Natural killer cell (primary cell): ENCODE measurements at regions not wholly inside any gene's neighbourhood (a gene's known extent, or its start where the extent isn't known, plus 50 kb on each side); places are given as distances from the start of the nearest gene placed in this dataset.
"Not testable (repeated sequence)": the region's sequence is repeated elsewhere in the genome, so short reads cannot be mapped to it uniquely, and the experiment has no call there.

ENCODE experiments used
- ATAC-seq, 3 donors: fragments of 150-1000 bp in 2 of 3; fragments of 200-7000 bp in 1 of 3; cut with Tn5 transposase; 1 replicate in 1 of 3; 2 replicates in 2 of 3; pipeline ENCODE4 v1.10.0; 2021; ENCODE audit warnings: mild to moderate bottlenecking in 2 of 3, moderate library complexity in 2 of 3
- DNase-seq, 2 donors: peaks; one replicate each; pipeline versions ENCODE4 v3.0.0 to v3.0.0-alpha.2; 2013 to 2021; ENCODE audit warnings: mixed read lengths in 1 of 2
- H3K27ac ChIP-seq: one replicate; pipeline ENCODE4 v1.5.1; 2013; ENCODE audit warnings: mild to moderate bottlenecking, low read length
- H3K27me3 ChIP-seq: one replicate; pipeline ENCODE4 v1.6.1; 2013; ENCODE audit warnings: low read length; ENCODE audit not compliant: control insufficient read depth, insufficient read depth
- H3K36me3 ChIP-seq: one replicate; pipeline ENCODE4 v1.6.1; 2013; ENCODE audit warnings: low read length; ENCODE audit not compliant: control insufficient read depth, insufficient read depth
- H3K4me1 ChIP-seq: one replicate; pipeline ENCODE4 v1.6.1; 2013; ENCODE audit warnings: low read length; ENCODE audit not compliant: control insufficient read depth, insufficient read depth
- H3K4me3 ChIP-seq: one replicate; pipeline ENCODE4 v1.5.1; 2013; ENCODE audit warnings: low read length
- H3K9me3 ChIP-seq: one replicate; pipeline ENCODE4 v1.6.1; 2013; ENCODE audit warnings: low read length; ENCODE audit not compliant: control insufficient read depth, insufficient read depth
- H3K27ac Mint-ChIP-seq, 2 donors: one replicate each; pipeline ENCODE4 v1.8.0; 2022; ENCODE audit warnings: mild to moderate bottlenecking in 2 of 2, mixed read lengths in 2 of 2, moderate library complexity in 1 of 2
- H3K27me3 Mint-ChIP-seq, 2 donors: one replicate each; pipeline ENCODE4 v1.8.0; 2022; ENCODE audit warnings: low read depth in 2 of 2, mixed read lengths in 2 of 2
- H3K36me3 Mint-ChIP-seq: one replicate; pipeline ENCODE4 v1.8.0; 2022; ENCODE audit warnings: mixed read lengths
- H3K4me1 Mint-ChIP-seq, 2 donors: one replicate each; pipeline ENCODE4 v1.8.0; 2022; ENCODE audit warnings: mixed read lengths in 2 of 2
- H3K4me3 Mint-ChIP-seq: one replicate; pipeline ENCODE4 v1.8.0; 2022; ENCODE audit warnings: mild to moderate bottlenecking, moderate library complexity, mixed read lengths
- H3K9me3 Mint-ChIP-seq, 2 donors: one replicate each; pipeline ENCODE4 v1.8.0; 2022; ENCODE audit warnings: mixed read lengths in 2 of 2
- WGBS: methylation state at CpG from one replicate; pipeline ENCODE4 v1.1.7; 2013; ENCODE audit warnings: missing lambda C conversion rate; ENCODE audit not compliant: insufficient coverage; 5-methylcytosine and 5-hydroxymethylcytosine counted together
- intact Hi-C: fragments of 100-400 bp; cut with micrococcal nuclease; formaldehyde crosslinking; loops from one replicate; pipeline ENCODE4 v1.14.2; 2022
- TF ChIP-seq, protein P1 (sequence below): fragments of 200-600 bp; IDR thresholded peaks from one replicate; pipeline ENCODE4 v1.8.0; 2022; ENCODE audit warnings: antibody characterized with exemption

DNA sequence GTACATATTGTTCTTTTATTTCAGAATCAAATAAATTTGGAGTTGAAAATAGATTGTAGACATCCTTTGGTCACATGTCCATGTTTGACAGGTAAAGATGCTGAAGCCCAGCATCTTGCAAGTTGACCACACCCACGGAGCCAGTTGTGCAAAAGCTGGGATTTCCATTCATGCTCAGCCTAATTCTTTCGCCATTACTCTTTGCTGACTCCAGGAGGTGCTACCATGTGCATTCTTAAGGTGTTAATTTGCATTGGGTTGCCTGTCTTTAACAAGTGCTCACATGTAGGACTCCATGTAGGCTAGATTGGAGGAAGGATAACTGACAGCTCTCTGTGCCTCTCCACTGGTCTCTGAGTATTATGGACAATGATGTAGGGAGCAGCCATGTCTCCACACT, 660.7 kb downstream of the LMO4 start:
- Histone ChIP-seq H3K4me1 (no peaks in the 10 kb centered on the region), H3K27ac (no peak overlapping the region), H3K27me3 (no peaks in the 10 kb centered on the region), H3K9me3 (no peaks in the 10 kb centered on the region), H3K36me3 (no peaks in the 10 kb centered on the region), H3K4me3 (no peak overlapping the region)
- TF ChIP-seq, protein P1, sequence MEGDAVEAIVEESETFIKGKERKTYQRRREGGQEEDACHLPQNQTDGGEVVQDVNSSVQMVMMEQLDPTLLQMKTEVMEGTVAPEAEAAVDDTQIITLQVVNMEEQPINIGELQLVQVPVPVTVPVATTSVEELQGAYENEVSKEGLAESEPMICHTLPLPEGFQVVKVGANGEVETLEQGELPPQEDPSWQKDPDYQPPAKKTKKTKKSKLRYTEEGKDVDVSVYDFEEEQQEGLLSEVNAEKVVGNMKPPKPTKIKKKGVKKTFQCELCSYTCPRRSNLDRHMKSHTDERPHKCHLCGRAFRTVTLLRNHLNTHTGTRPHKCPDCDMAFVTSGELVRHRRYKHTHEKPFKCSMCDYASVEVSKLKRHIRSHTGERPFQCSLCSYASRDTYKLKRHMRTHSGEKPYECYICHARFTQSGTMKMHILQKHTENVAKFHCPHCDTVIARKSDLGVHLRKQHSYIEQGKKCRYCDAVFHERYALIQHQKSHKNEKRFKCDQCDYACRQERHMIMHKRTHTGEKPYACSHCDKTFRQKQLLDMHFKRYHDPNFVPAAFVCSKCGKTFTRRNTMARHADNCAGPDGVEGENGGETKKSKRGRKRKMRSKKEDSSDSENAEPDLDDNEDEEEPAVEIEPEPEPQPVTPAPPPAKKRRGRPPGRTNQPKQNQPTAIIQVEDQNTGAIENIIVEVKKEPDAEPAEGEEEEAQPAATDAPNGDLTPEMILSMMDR = no peak
- no peak for ATAC-seq
- Mint-ChIP-seq H3K27ac (no peak overlapping the region), H3K9me3 (peaks cover 0 to 2% of the 10 kb centered on the region in 2 donors), H3K27me3 (peaks cover 0 to 9% of the 10 kb centered on the region in 2 donors), H3K36me3 (no peaks in the 10 kb centered on the region), H3K4me3 (no peak overlapping the region), H3K4me1 (no peaks in the 10 kb centered on the region)
- DNase-seq = no peak
- whole genome bisulfite sequencing = 81% methylated on average over 2 of the region's 2 CpGs
- intact Hi-C loops = no loop called here

DNA sequence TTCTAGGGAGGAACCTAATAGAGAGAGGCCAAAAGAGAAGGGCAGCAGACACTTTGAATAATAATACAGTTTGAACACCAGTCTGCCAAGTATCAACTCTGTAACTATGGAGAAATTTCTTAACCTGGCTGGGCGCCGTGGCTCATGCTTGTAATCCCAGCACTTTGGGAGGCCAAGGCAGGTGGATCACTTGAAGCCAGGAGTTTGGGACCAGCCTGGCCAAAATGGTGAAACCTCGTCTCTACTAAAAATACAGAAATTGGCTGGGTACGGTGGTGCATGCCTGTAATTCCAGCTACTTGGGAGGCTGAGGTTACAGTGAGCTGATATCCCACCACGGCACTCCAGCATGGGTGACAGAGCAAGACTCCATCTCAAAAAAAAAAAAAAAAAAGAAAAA, 663.9 kb downstream of the LMO4 start:
- H3K27me3 ChIP-seq, H3K36me3 Mint-ChIP-seq, H3K4me3 ChIP-seq, H3K4me1 Mint-ChIP-seq, H3K9me3 ChIP-seq, intact Hi-C loops, ATAC-seq, H3K4me3 Mint-ChIP-seq, H3K27ac ChIP-seq, DNase-seq, H3K27me3 Mint-ChIP-seq, H3K4me1 ChIP-seq, H3K27ac Mint-ChIP-seq, H3K9me3 Mint-ChIP-seq, H3K36me3 ChIP-seq: not testable (repeated sequence)
- 95% methylated on average over 5 of the region's 5 CpGs for WGBS

DNA sequence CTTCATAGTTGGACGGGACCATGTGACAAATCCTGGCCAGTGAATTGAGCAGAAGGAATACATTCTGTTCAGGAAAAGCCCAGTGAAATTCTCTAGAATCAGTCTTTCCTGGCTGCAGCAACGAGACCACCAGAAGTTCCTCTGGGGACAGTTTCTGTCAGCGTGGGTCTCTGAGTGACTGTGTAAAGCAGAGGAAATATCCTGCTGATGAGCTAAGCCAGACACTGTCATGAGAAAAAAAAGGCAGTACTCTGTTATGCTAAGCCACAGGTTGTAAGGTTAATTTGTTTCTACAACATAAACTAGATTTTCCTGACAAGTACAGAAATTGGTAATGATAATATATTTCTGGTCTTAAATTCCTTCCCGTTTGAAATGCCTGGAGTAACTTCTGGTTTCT, 664.4 kb downstream of the LMO4 start:
- TF ChIP-seq, protein P1 = no peak
- Histone ChIP-seq H3K9me3 (no peaks in the 10 kb centered on the region), H3K4me1 (no peaks in the 10 kb centered on the region), H3K27ac (no peak overlapping the region), H3K4me3 (no peak overlapping the region), H3K27me3 (no peaks in the 10 kb centered on the region), H3K36me3 (no peaks in the 10 kb centered on the region)
- ATAC-seq = no peak
- Mint-ChIP-seq H3K4me1 (no peaks in the 10 kb centered on the region), H3K4me3 (no peak overlapping the region), H3K27me3 (peaks cover 0 to 9% of the 10 kb centered on the region in 2 donors), H3K9me3 (peaks cover 0 to 4% of the 10 kb centered on the region in 2 donors), H3K36me3 (no peaks in the 10 kb centered on the region), H3K27ac (no peak overlapping the region)
- intact Hi-C loops = no loop called here
- 83% methylated on average over 3 of the region's 4 CpGs for WGBS
- no peak for DNase-seq

DNA sequence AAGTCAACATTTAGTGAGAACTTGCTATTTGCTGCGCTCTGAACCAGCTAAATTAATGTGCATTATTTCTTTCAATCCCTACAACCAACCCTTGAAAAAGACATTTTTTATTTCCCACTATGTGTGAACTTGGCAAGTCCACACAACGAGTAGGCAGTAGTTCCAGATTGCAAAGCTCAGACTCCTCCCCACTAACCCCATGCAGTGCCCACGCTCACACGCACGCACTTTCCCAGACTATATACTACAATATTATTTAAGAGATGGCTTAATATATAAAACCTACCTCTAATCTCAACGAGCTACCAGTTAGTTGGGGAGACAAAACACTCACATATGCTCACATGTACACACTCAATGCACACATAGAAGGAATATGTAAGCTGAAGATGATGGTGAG, 671.2 kb downstream of the LMO4 start:
- TF ChIP-seq, protein P1 = no peak
- no peak overlapping the region for H3K4me3 ChIP-seq
- H3K9me3 ChIP-seq = no peaks in the 10 kb centered on the region
- Mint-ChIP-seq H3K27ac (no peak overlapping the region), H3K9me3 (peaks cover 0 to 2% of the 10 kb centered on the region in 2 donors), H3K4me1 (no peaks in the 10 kb centered on the region), H3K36me3 (no peaks in the 10 kb centered on the region), H3K4me3 (no peak overlapping the region), H3K27me3 (peaks cover 4 to 7% of the 10 kb centered on the region in 2 donors)
- ATAC-seq = no peak
- DNase-seq = no peak
- H3K36me3 ChIP-seq = no peaks in the 10 kb centered on the region
- no peaks in the 10 kb centered on the region for H3K27me3 ChIP-seq
- no peaks in the 10 kb centered on the region for H3K4me1 ChIP-seq
- no peak overlapping the region for H3K27ac ChIP-seq
- intact Hi-C loops = no loop called here
- WGBS = 89% methylated on average over 5 of the region's 6 CpGs
